ENCODE measurements at regions not wholly inside any gene's neighbourhood (a gene's known extent, or its start where the extent isn't known, plus 50 kb on each side); places are given as distances from the start of the nearest gene placed in this dataset.

DNA sequence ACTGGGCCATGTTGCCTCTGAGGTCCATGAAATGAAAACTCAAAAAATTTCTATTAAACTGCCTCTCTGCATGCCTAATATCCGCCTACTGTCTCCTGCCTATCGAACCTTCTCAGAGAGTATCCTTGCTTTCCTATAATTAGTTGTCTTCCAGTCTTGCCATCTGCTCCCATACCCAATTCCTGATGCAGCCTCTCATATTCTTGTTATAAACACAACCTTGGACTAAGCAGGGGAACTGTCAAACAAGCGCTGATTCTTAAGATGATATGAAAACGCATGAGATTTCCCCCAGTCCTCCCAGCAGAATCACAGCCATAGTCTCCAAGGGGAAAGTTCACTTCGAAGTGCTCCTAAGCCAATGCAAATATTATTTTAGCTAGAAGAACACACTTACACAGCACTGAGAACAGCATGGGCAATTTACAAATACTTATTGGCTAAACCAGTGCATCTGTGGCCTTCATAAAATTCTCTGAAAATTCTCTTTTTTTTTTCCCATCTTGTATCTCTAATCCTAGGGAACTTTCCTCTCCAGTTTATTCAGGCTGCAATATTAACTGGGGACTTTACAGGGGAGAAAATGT, 471.6 kb downstream of the MBD2 start:
- Mint-ChIP-seq H3K4me3 (no peak overlapping the region), H3K27me3 (ENCODE audit: insufficient read depth) (no peaks in the 10 kb centered on the region), H3K4me1 (ENCODE audit: low read depth) (no peaks in the 10 kb centered on the region), H3K9me3 (no peaks in the 10 kb centered on the region), H3K27ac (no peak overlapping the region), H3K36me3 (ENCODE audit: low read depth) (no peaks in the 10 kb centered on the region)
- intact Hi-C loops (cut with micrococcal nuclease): no loop called here
- DNase-seq (ENCODE audit: low spot score): no peak

DNA sequence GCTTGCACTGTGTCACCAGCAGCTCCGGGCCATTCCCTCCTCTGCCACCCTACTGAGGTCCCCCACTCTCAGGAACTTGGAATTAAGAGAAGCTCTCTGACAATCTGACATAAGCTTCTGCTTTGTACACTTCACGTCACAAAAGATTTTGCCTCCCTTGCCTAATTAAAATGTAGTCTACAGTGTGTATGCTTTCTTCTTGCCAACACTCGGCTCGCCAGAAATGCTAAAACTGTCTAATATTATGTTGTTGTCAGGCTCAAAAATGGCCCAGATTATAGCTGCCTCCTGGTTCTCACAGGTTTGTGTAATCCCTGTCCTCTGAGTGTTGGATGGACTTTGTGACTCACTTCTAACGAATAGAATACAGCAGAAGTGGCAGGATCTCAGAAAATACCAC, 474.7 kb downstream of the MBD2 start:
- DNase-seq (ENCODE audit: low spot score): no peak
- Mint-ChIP-seq H3K36me3 (ENCODE audit: low read depth) (no peaks in the 10 kb centered on the region), H3K4me3 (no peak overlapping the region), H3K27ac (no peak overlapping the region), H3K9me3 (no peaks in the 10 kb centered on the region), H3K27me3 (ENCODE audit: insufficient read depth) (no peaks in the 10 kb centered on the region), H3K4me1 (ENCODE audit: low read depth) (no peaks in the 10 kb centered on the region)
- intact Hi-C loops (cut with micrococcal nuclease): no loop called here

GRCh38 chr18:53747663-53748160, 476.8 kb downstream of the MBD2 start:
- Mint-ChIP-seq H3K4me3 (no peak overlapping the region), H3K9me3 (peaks cover 3% of the 10 kb centered on the region), H3K27ac (no peak overlapping the region), H3K4me1 (ENCODE audit: low read depth) (no peaks in the 10 kb centered on the region), H3K27me3 (ENCODE audit: insufficient read depth) (no peaks in the 10 kb centered on the region), H3K36me3 (ENCODE audit: low read depth) (no peaks in the 10 kb centered on the region)
- intact Hi-C loops (cut with micrococcal nuclease): no loop called here
- DNase-seq (ENCODE audit: low spot score): no peak

DNA sequence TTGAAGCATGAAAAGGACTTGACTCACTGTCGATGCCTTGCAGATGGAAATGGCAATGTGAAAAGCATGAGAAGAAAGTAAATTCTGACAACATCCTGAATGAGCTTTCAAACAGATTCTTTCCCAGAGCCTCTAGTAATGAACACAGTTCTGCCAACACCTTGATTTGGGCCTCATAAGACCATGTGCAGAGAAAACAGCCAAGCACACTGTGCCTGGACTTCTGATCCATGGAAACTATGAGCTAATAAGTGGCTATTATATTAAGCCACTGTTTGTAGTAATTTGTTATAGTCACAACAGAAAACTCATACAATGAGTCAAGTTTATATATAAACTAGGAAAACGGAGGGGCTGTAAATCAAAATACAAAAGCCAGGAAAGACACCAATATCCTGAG, 477.3 kb downstream of the MBD2 start:
- DNase-seq (ENCODE audit: low spot score): no peak
- Mint-ChIP-seq H3K4me1 (ENCODE audit: low read depth) (no peaks in the 10 kb centered on the region), H3K27ac (no peak overlapping the region), H3K27me3 (ENCODE audit: insufficient read depth) (no peaks in the 10 kb centered on the region), H3K9me3 (peaks cover 3% of the 10 kb centered on the region), H3K4me3 (no peak overlapping the region), H3K36me3 (ENCODE audit: low read depth) (no peaks in the 10 kb centered on the region)
- intact Hi-C loops (cut with micrococcal nuclease): no loop called here

GRCh38 chr18:53745986-53746385, 478.5 kb downstream of the MBD2 start:
- Mint-ChIP-seq H3K4me1 (ENCODE audit: low read depth) (no peaks in the 10 kb centered on the region), H3K27me3 (ENCODE audit: insufficient read depth) (no peaks in the 10 kb centered on the region), H3K9me3 (peaks cover 3% of the 10 kb centered on the region), H3K27ac (no peak overlapping the region), H3K36me3 (ENCODE audit: low read depth) (no peaks in the 10 kb centered on the region), H3K4me3 (no peak overlapping the region)
- no peak for DNase-seq (ENCODE audit: low spot score)
- intact Hi-C loops (cut with micrococcal nuclease): no loop called here

DNA sequence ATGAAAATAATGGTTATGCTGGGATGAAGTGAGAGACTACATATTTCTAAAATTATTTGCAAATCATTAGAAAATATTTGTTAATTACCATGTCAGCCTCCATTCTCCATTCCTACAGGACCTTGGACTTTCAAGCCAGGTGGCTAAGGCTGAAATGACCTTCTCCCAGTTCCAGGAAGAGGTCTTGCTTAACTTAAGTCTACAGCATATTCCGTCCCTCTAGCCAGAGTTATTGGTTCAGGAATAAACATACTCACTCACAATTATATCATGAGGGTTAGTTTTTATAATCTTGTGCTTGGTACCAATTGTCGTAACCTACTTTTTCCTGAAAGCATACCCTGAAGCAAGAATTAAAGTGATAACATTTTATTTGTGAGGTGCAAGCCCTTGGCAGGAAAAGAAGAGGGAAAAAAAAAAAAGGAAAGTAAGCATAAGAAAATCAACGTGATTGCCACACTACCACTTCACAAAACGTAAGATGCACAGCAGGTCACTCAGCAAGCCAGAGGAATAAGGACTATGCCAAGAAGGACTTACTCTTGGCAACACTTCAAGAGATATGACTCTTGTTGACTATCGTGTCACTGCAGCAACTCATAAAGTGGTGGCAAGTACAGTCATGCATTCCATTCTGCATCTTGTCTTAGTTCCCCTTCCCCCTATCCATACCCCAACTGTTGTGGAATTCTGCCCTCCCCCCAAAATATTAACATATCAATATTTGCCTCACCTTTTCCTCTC, 479.1 kb downstream of the MBD2 start:
- peaks cover 3% of the 10 kb centered on the region for H3K9me3 Mint-ChIP-seq
- intact Hi-C loops (cut with micrococcal nuclease): no loop called here
- no peaks in the 10 kb centered on the region for H3K36me3 Mint-ChIP-seq (ENCODE audit: low read depth)
- H3K27me3 Mint-ChIP-seq (ENCODE audit: insufficient read depth): no peaks in the 10 kb centered on the region
- no peak overlapping the region for H3K27ac Mint-ChIP-seq
- DNase-seq (ENCODE audit: low spot score): no peak
- H3K4me3 Mint-ChIP-seq: no peak overlapping the region
- H3K4me1 Mint-ChIP-seq (ENCODE audit: low read depth): no peaks in the 10 kb centered on the region

- Mint-ChIP-seq H3K36me3 (ENCODE audit: low read depth) (no peaks in the 10 kb centered on the region), H3K27ac (no peak overlapping the region), H3K4me3 (no peak overlapping the region), H3K9me3 (peaks cover 6% of the 10 kb centered on the region), H3K27me3 (ENCODE audit: insufficient read depth) (no peaks in the 10 kb centered on the region), H3K4me1 (ENCODE audit: low read depth) (no peaks in the 10 kb centered on the region)
- intact Hi-C loops (cut with micrococcal nuclease): no loop called here
- no peak for DNase-seq (ENCODE audit: low spot score)
These were observed 484.8 kb downstream of the MBD2 start for GRCh38 chr18:53739700-53740099.

GRCh38 chr18:53735526-53735925, 488.9 kb downstream of the MBD2 start:
- Mint-ChIP-seq H3K4me3 (no peak overlapping the region), H3K36me3 (ENCODE audit: low read depth) (no peaks in the 10 kb centered on the region), H3K27ac (no peak overlapping the region), H3K9me3 (peaks cover 7% of the 10 kb centered on the region), H3K4me1 (ENCODE audit: low read depth) (no peaks in the 10 kb centered on the region), H3K27me3 (ENCODE audit: insufficient read depth) (no peaks in the 10 kb centered on the region)
- intact Hi-C loops (cut with micrococcal nuclease): no loop called here
- DNase-seq (ENCODE audit: low spot score): no peak

GRCh38 chr18:53715243-53715853, 509.1 kb downstream of the MBD2 start:
- intact Hi-C loops (cut with micrococcal nuclease): no loop called here
- Mint-ChIP-seq H3K4me3 (no peak overlapping the region), H3K36me3 (ENCODE audit: low read depth) (no peaks in the 10 kb centered on the region), H3K27ac (no peak overlapping the region), H3K4me1 (ENCODE audit: low read depth) (no peaks in the 10 kb centered on the region), H3K27me3 (ENCODE audit: insufficient read depth) (no peaks in the 10 kb centered on the region), H3K9me3 (no peaks in the 10 kb centered on the region)
- no peak for DNase-seq (ENCODE audit: low spot score)

DNA sequence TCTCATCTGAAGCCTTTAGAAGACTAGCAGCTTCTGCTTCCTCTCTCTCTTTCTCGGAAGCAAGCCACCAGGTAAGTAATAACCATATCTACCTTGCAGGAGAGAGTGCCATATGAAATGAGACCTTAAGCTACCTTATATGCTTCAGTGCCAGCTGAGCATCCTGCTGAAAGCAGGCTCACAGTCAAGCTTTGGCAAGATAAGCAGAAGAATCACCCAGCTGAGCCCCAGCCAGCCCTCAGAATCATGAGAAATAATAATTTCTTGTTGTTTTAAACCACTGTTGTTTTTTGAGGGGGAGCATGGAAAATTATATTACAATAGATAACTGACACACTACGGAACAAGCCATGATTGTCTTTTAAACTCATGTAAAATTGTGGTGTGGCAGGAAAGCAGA, 514.4 kb downstream of the MBD2 start:
- H3K36me3 Mint-ChIP-seq (ENCODE audit: low read depth): no peaks in the 10 kb centered on the region
- intact Hi-C loops (cut with micrococcal nuclease): no loop called here
- H3K9me3 Mint-ChIP-seq: no peaks in the 10 kb centered on the region
- no peaks in the 10 kb centered on the region for H3K4me1 Mint-ChIP-seq (ENCODE audit: low read depth)
- H3K27ac Mint-ChIP-seq: no peak overlapping the region
- no peaks in the 10 kb centered on the region for H3K27me3 Mint-ChIP-seq (ENCODE audit: insufficient read depth)
- H3K4me3 Mint-ChIP-seq: no peak overlapping the region
- DNase-seq (ENCODE audit: low spot score): no peak

- Mint-ChIP-seq H3K4me1 (ENCODE audit: low read depth) (no peaks in the 10 kb centered on the region), H3K27me3 (ENCODE audit: insufficient read depth) (no peaks in the 10 kb centered on the region), H3K36me3 (ENCODE audit: low read depth) (no peaks in the 10 kb centered on the region), H3K9me3 (no peaks in the 10 kb centered on the region), H3K4me3 (no peak overlapping the region), H3K27ac (no peak overlapping the region)
- DNase-seq (ENCODE audit: low spot score): no peak
- intact Hi-C loops (cut with micrococcal nuclease): no loop called here
These were observed 522.0 kb downstream of the MBD2 start for GRCh38 chr18:53702480-53702879.

GRCh38 chr18:53701697-53702096, 522.8 kb downstream of the MBD2 start:
- H3K36me3 Mint-ChIP-seq (ENCODE audit: low read depth): no peaks in the 10 kb centered on the region
- H3K4me3 Mint-ChIP-seq: no peak overlapping the region
- no peaks in the 10 kb centered on the region for H3K27me3 Mint-ChIP-seq (ENCODE audit: insufficient read depth)
- no peaks in the 10 kb centered on the region for H3K4me1 Mint-ChIP-seq (ENCODE audit: low read depth)
- intact Hi-C loops (cut with micrococcal nuclease): no loop called here
- no peaks in the 10 kb centered on the region for H3K9me3 Mint-ChIP-seq
- DNase-seq (ENCODE audit: low spot score): no peak
- H3K27ac Mint-ChIP-seq: no peak overlapping the region

GRCh38 chr18:53698907-53699306, 525.6 kb downstream of the MBD2 start:
- Mint-ChIP-seq H3K4me1 (ENCODE audit: low read depth) (no peaks in the 10 kb centered on the region), H3K27ac (no peak overlapping the region), H3K4me3 (no peak overlapping the region), H3K27me3 (ENCODE audit: insufficient read depth) (no peaks in the 10 kb centered on the region), H3K36me3 (ENCODE audit: low read depth) (no peaks in the 10 kb centered on the region), H3K9me3 (peaks cover 3% of the 10 kb centered on the region)
- DNase-seq (ENCODE audit: low spot score): no peak
- intact Hi-C loops (cut with micrococcal nuclease): loop anchor here (1.0 kb wide), 1 partner anchor 420 kb away; no protein-coding TSS in a partner anchor
